Progenitor cell of endocrine pancreas (in vitro differentiated cells): ENCODE measurements at regions not wholly inside any gene's neighbourhood (a gene's known extent, or its start where the extent isn't known, plus 50 kb on each side); places are given as distances from the start of the nearest gene placed in this dataset.

Experiments
- DNase-seq: peaks from one replicate; pipeline ENCODE4 v3.0.0; 2021; ENCODE audit warnings: low spot score; ENCODE audit not compliant: unreplicated experiment
- H3K27ac Mint-ChIP-seq: 2 replicates; pipeline ENCODE4 v1.8.0; 2021; ENCODE audit warnings: mild to moderate bottlenecking, moderate library complexity, mixed read lengths
- H3K27me3 Mint-ChIP-seq: 2 replicates; pipeline ENCODE4 v1.8.0; 2021; ENCODE audit warnings: mixed read lengths
- H3K36me3 Mint-ChIP-seq: 2 replicates; pipeline ENCODE4 v1.8.0; 2022; ENCODE audit warnings: mixed read lengths; ENCODE audit not compliant: insufficient read depth
- H3K4me1 Mint-ChIP-seq: 2 replicates; pipeline ENCODE4 v1.8.0; 2021; ENCODE audit warnings: low read depth, mixed read lengths
- H3K4me3 Mint-ChIP-seq: 2 replicates; pipeline ENCODE4 v1.8.0; 2021; ENCODE audit warnings: low read depth, mild to moderate bottlenecking, moderate library complexity, mixed read lengths
- H3K9me3 Mint-ChIP-seq: 2 replicates; pipeline ENCODE4 v1.8.0; 2021; ENCODE audit warnings: low read depth, mixed read lengths
- CTCF ChIP-seq: fragments of 200-600 bp; sonication (generic); IDR thresholded peaks from one replicate; pipeline ENCODE4 v1.5.0; 2021; ENCODE audit warnings: antibody characterized with exemption, mild to moderate bottlenecking; ENCODE audit not compliant: unreplicated experiment

GRCh38 chr2:71746946-71747501 lies 293.7 kb downstream of the DYSF start:
- TF ChIP-seq CTCF: no peak
- Mint-ChIP-seq H3K27ac (peak overlapping the region; percentile 79), H3K9me3 (peaks cover 3% of the 10 kb centered on the region), H3K36me3 (peaks cover 2% of the 10 kb centered on the region), H3K27me3 (peaks cover 13% of the 10 kb centered on the region), H3K4me1 (peaks cover 6% of the 10 kb centered on the region), H3K4me3 (no peak overlapping the region)
- DNase-seq: no peak

- H3K27me3 Mint-ChIP-seq: peaks cover 12% of the 10 kb centered on the region
- no peak overlapping the region for H3K27ac Mint-ChIP-seq
- peaks cover 10% of the 10 kb centered on the region for H3K9me3 Mint-ChIP-seq
- peaks cover 6% of the 10 kb centered on the region for H3K4me1 Mint-ChIP-seq
- DNase-seq: no peak
- TF ChIP-seq CTCF: no peak
- peaks cover 2% of the 10 kb centered on the region for H3K36me3 Mint-ChIP-seq
- H3K4me3 Mint-ChIP-seq: no peak overlapping the region
These were observed 291.4 kb downstream of the DYSF start for GRCh38 chr2:71744781-71745180.

GRCh38 chr2:71743995-71744675 lies 290.8 kb downstream of the DYSF start:
- no peak for DNase-seq
- peak overlapping the region; percentile 38 for H3K27ac Mint-ChIP-seq
- peaks cover 12% of the 10 kb centered on the region for H3K27me3 Mint-ChIP-seq
- peaks cover 2% of the 10 kb centered on the region for H3K36me3 Mint-ChIP-seq
- peaks cover 6% of the 10 kb centered on the region for H3K4me1 Mint-ChIP-seq
- no peak overlapping the region for H3K4me3 Mint-ChIP-seq
- no peak for TF ChIP-seq CTCF
- peaks cover 10% of the 10 kb centered on the region for H3K9me3 Mint-ChIP-seq

GRCh38 chr2:71742953-71743601 lies 289.7 kb downstream of the DYSF start:
- Mint-ChIP-seq H3K27me3 (peaks cover 12% of the 10 kb centered on the region), H3K4me1 (peaks cover 6% of the 10 kb centered on the region), H3K4me3 (no peak overlapping the region), H3K27ac (no peak overlapping the region), H3K36me3 (peaks cover 2% of the 10 kb centered on the region), H3K9me3 (peaks cover 10% of the 10 kb centered on the region)
- no peak for TF ChIP-seq CTCF
- DNase-seq: no peak

- no peak overlapping the region for H3K4me3 Mint-ChIP-seq
- DNase-seq: no peak
- peaks cover 2% of the 10 kb centered on the region for H3K36me3 Mint-ChIP-seq
- no peak overlapping the region for H3K27ac Mint-ChIP-seq
- H3K4me1 Mint-ChIP-seq: no peaks in the 10 kb centered on the region
- peaks cover 20% of the 10 kb centered on the region for H3K27me3 Mint-ChIP-seq
- no peak for TF ChIP-seq CTCF
- peaks cover 10% of the 10 kb centered on the region for H3K9me3 Mint-ChIP-seq
These were observed 283.6 kb downstream of the DYSF start for GRCh38 chr2:71736986-71737385.
